SK-N-MC (cell line): ENCODE measurements at regions not wholly inside any gene's neighbourhood (a gene's known extent, or its start where the extent isn't known, plus 50 kb on each side); places are given as distances from the start of the nearest gene placed in this dataset.

Source experiments
- EZH2 ChIP-seq: fragments of 200-600 bp; sonication (generic); IDR thresholded peaks from one replicate; pipeline ENCODE4 v1.6.1; 2017; ENCODE audit warnings: antibody characterized with exemption
- POLR2AphosphoS5 ChIP-seq: IDR thresholded peaks from 2 replicates; pipeline ENCODE4 v1.6.1; 2012; ENCODE audit warnings: mild to moderate bottlenecking, low read depth, low read length, borderline replicate concordance

GRCh38 chr1:57633881-57634280 lies 210.0 kb upstream of the DAB1 start:
- TF ChIP-seq POLR2AphosphoS5 (no peak), EZH2 (no peak)
